ENCODE measurements at regions not wholly inside any gene's neighbourhood (a gene's known extent, or its start where the extent isn't known, plus 50 kb on each side); places are given as distances from the start of the nearest gene placed in this dataset.

GRCh38 chr12:67069451-67070306 lies 199.5 kb upstream of the CAND1 start (continued):
- TF ChIP-seq ZBTB49 (tag by site-specific recombination; IDR thresholded peaks at IDR 0.05; ENCODE audit: low read depth) = no peak
- TF ChIP-seq KLF9 (tag by site-specific recombination; IDR thresholded peaks at IDR 0.05; ENCODE audit: low read depth) = peak; percentile 54
- peak; percentile 55 for TF ChIP-seq ZFHX2 (tag by site-specific recombination; conservative IDR thresholded peaks at IDR 0.05)
- no peak for TF ChIP-seq PRDM2 (tag by site-specific recombination; IDR thresholded peaks at IDR 0.05; ENCODE audit: borderline replicate concordance)
- TF ChIP-seq ZSCAN23 (tag by site-specific recombination; IDR thresholded peaks at IDR 0.05) = no peak
- no peak for TF ChIP-seq ZFP41 (tag by site-specific recombination; IDR thresholded peaks at IDR 0.05; ENCODE audit: borderline replicate concordance)
- TF ChIP-seq ZNF211 (tag by site-specific recombination; IDR thresholded peaks at IDR 0.05; ENCODE audit: low read depth) = no peak
- TF ChIP-seq PRDM1 (tag by site-specific recombination; IDR thresholded peaks at IDR 0.05) = no peak
- no peak for TF ChIP-seq BCL11B (tag by site-specific recombination; IDR thresholded peaks at IDR 0.05; ENCODE audit: low read depth)
- TF ChIP-seq ZNF792 (tag by site-specific recombination; IDR thresholded peaks at IDR 0.05) = no peak
- TF ChIP-seq HOXC10 (CRISPR knock-in tag; IDR thresholded peaks at IDR 0.05) = no peak
- TF ChIP-seq ZNF664 (tag by site-specific recombination; IDR thresholded peaks at IDR 0.05) = no peak
- TF ChIP-seq GLI4 (tag by site-specific recombination; IDR thresholded peaks at IDR 0.05) = no peak
- TF ChIP-seq ZNF280D (tag by site-specific recombination; IDR thresholded peaks at IDR 0.05) = no peak
- TF ChIP-seq HOXA7 (CRISPR knock-in tag; IDR thresholded peaks at IDR 0.05; ENCODE audit: borderline replicate concordance) = no peak
- no peak for TF ChIP-seq ZBTB11 (tag by site-specific recombination; conservative IDR thresholded peaks at IDR 0.05; ENCODE audit: low read depth)
- no peak for TF ChIP-seq ZNF426 (tag by site-specific recombination; IDR thresholded peaks at IDR 0.05)
- peak; percentile 76 for TF ChIP-seq ZBTB48 (tag by site-specific recombination; IDR thresholded peaks at IDR 0.05)
- no peak for TF ChIP-seq ZBTB7A (tag by site-specific recombination; IDR thresholded peaks at IDR 0.05; ENCODE audit: low read depth)
- TF ChIP-seq ZEB2 (tag by site-specific recombination; IDR thresholded peaks at IDR 0.05) = peak; percentile 58; the same call in 1 of the 2 replicates
- no peak for TF ChIP-seq ZNF510 (tag by site-specific recombination; IDR thresholded peaks at IDR 0.05; ENCODE audit: insufficient replicate concordance)
- TF ChIP-seq ZSCAN18 (tag by site-specific recombination; IDR thresholded peaks at IDR 0.05) = no peak
- TF ChIP-seq GFI1B (tag by site-specific recombination; IDR thresholded peaks at IDR 0.05) = no peak
